ENCODE measurements at regions not wholly inside any gene's neighbourhood (a gene's known extent, or its start where the extent isn't known, plus 50 kb on each side); places are given as distances from the start of the nearest gene placed in this dataset.

DNA sequence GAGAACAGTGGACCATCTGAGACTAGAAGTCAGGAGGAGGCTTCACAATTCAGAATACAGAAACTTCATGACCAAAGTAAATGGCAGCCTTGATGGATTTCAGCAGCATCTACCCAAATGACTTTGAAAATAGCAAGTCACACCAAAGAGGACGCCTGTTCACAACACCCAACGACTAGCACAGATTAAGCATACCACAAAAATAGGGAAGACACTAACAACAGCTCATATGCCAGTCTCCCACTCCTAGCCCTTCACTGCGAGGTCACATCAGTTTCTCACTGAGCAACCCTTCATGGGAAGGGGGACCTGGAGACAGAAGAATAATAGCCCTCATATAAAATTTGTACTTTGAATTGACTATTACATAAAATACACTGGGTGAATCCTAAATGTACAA is 228.4 kb upstream of the SLC39A10 start:
- H3K9me3 ChIP-seq (replicated peaks; ENCODE audit: control insufficient read depth, insufficient read depth, low read length), result no peaks in the 10 kb centered on the region; the same call in 2 of the 3 replicates
- DNase-seq (ENCODE audit: low read depth, low spot score) (no peak), FAIRE-seq (no peak), ATAC-seq (no peak)
- no peak overlapping the region for H3K27ac ChIP-seq (ENCODE audit: control insufficient read depth, insufficient read depth)
- H4K20me1 ChIP-seq (ENCODE audit: control insufficient read depth, insufficient read depth), result no peaks in the 10 kb centered on the region
- H2AFZ ChIP-seq (ENCODE audit: control insufficient read depth, low read depth, low read length), result no peak overlapping the region
- no peak overlapping the region for H3K4me2 ChIP-seq (ENCODE audit: control insufficient read depth, insufficient read depth)
- ChIA-PET SMC1A (ENCODE audit: uncharacterized antibody, unreplicated experiment) (no interaction called here), CTCF (no interaction called here), POLR2A (no interaction called here), RAD21 (ENCODE audit: unreplicated experiment) (no interaction called here)
- no peaks in the 10 kb centered on the region for H3K4me1 ChIP-seq (ENCODE audit: control insufficient read depth, insufficient read depth, low read length)
- BruUV-seq (replicated peaks), result no TSS peak
- no peak for TF ChIP-seq MEF2B (IDR thresholded peaks at IDR 0.05; ENCODE audit: partially characterized antibody, poor library complexity, severe bottlenecking)
- TF ChIP-seq BCL3 (IDR thresholded peaks at IDR 0.05; ENCODE audit: borderline replicate concordance, insufficient read depth, low read depth, low read length, poor library complexity, severe bottlenecking), result no peak
- TF ChIP-seq, protein P1, sequence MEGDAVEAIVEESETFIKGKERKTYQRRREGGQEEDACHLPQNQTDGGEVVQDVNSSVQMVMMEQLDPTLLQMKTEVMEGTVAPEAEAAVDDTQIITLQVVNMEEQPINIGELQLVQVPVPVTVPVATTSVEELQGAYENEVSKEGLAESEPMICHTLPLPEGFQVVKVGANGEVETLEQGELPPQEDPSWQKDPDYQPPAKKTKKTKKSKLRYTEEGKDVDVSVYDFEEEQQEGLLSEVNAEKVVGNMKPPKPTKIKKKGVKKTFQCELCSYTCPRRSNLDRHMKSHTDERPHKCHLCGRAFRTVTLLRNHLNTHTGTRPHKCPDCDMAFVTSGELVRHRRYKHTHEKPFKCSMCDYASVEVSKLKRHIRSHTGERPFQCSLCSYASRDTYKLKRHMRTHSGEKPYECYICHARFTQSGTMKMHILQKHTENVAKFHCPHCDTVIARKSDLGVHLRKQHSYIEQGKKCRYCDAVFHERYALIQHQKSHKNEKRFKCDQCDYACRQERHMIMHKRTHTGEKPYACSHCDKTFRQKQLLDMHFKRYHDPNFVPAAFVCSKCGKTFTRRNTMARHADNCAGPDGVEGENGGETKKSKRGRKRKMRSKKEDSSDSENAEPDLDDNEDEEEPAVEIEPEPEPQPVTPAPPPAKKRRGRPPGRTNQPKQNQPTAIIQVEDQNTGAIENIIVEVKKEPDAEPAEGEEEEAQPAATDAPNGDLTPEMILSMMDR (IDR thresholded peaks at IDR 0.05 in 2 of 3, conservative IDR thresholded peaks at IDR 0.05 in 1 of 3; ENCODE audit: control insufficient read depth in 2 of 3, extremely low read depth in 1 of 3, insufficient read depth in 1 of 3, low read depth in 3 of 3, low read length in 3 of 3), result no peak
- no peak for TF ChIP-seq ZNF24 (IDR thresholded peaks at IDR 0.05)
- no peak for TF ChIP-seq NBN (IDR thresholded peaks at IDR 0.05)
- TF ChIP-seq CBX3 (IDR thresholded peaks at IDR 0.05; ENCODE audit: borderline replicate concordance, low read depth), result no peak
- TF ChIP-seq TARDBP (IDR thresholded peaks at IDR 0.05; ENCODE audit: borderline replicate concordance), result no peak
- TF ChIP-seq CEBPB (IDR thresholded peaks at IDR 0.05; ENCODE audit: borderline replicate concordance in 1 of 2, low read depth in 2 of 2, low read length in 2 of 2), result no peak
- TF ChIP-seq, protein P2, sequence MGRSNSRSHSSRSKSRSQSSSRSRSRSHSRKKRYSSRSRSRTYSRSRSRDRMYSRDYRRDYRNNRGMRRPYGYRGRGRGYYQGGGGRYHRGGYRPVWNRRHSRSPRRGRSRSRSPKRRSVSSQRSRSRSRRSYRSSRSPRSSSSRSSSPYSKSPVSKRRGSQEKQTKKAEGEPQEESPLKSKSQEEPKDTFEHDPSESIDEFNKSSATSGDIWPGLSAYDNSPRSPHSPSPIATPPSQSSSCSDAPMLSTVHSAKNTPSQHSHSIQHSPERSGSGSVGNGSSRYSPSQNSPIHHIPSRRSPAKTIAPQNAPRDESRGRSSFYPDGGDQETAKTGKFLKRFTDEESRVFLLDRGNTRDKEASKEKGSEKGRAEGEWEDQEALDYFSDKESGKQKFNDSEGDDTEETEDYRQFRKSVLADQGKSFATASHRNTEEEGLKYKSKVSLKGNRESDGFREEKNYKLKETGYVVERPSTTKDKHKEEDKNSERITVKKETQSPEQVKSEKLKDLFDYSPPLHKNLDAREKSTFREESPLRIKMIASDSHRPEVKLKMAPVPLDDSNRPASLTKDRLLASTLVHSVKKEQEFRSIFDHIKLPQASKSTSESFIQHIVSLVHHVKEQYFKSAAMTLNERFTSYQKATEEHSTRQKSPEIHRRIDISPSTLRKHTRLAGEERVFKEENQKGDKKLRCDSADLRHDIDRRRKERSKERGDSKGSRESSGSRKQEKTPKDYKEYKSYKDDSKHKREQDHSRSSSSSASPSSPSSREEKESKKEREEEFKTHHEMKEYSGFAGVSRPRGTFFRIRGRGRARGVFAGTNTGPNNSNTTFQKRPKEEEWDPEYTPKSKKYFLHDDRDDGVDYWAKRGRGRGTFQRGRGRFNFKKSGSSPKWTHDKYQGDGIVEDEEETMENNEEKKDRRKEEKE (IDR thresholded peaks at IDR 0.05), result no peak
- no peak for TF ChIP-seq MLLT1 (IDR thresholded peaks at IDR 0.05)
- TF ChIP-seq EP300 (IDR thresholded peaks at IDR 0.05; ENCODE audit: borderline replicate concordance in 1 of 2, control insufficient read depth in 1 of 2, low read depth in 2 of 2, low read length in 2 of 2), result no peak
- H3K27me3 ChIP-seq (replicated peaks in 1 of 2; ENCODE audit: control insufficient read depth in 2 of 2, insufficient read depth in 2 of 2, low read length in 1 of 2), result no peaks in the 10 kb centered on the region
- H3K9ac ChIP-seq (ENCODE audit: control insufficient read depth, insufficient read depth, low read length), result no peak overlapping the region
- in situ Hi-C loops (cut with MboI), result no loop called here
- WGBS (ENCODE audit: insufficient coverage, insufficient replicate concordance, low lambda C conversion rate, missing lambda C conversion rate), result 12% methylated on average over 3 of the region's 3 CpGs
- H3K4me3 ChIP-seq, result no peak overlapping the region
- intact Hi-C loops (cut with micrococcal nuclease; ENCODE audit: unreplicated experiment), result no loop called here
- no peaks in the 10 kb centered on the region for H3K79me2 ChIP-seq (ENCODE audit: control insufficient read depth, insufficient read depth, low read length)
- no peaks in the 10 kb centered on the region for H3K36me3 ChIP-seq (ENCODE audit: control insufficient read depth in 2 of 2, insufficient read depth in 2 of 2, low read length in 1 of 2)

Data from GM12878 (cell line).